Activated naive CD4-positive, alpha-beta T cell treated with anti-CD3 and anti-CD28 coated beads, Interleukin-2, amount 50 U/mL, for 72 hours (primary cell): ENCODE measurements at regions not wholly inside any gene's neighbourhood (a gene's known extent, or its start where the extent isn't known, plus 50 kb on each side); places are given as distances from the start of the nearest gene placed in this dataset.
"Not testable (repeated sequence)": the region's sequence is repeated elsewhere in the genome, so short reads cannot be mapped to it uniquely, and the experiment has no call there.

ENCODE experiments used
- ATAC-seq, 2 donors: fragments of 150-1000 bp; cut with Tn5 transposase; 2 replicates each; pipeline ENCODE4 v1.10.0; 2021; ENCODE audit warnings: mild to moderate bottlenecking in 2 of 2, moderate library complexity in 2 of 2
- DNase-seq, 2 donors: peaks; one replicate each; pipeline ENCODE4 v3.0.0; 2021 to 2022; ENCODE audit warnings: low spot score in 2 of 2
- H3K27ac Mint-ChIP-seq, 2 donors: one replicate each; pipeline ENCODE4 v1.8.0; 2022; ENCODE audit warnings: mild to moderate bottlenecking in 2 of 2, mixed read lengths in 2 of 2
- H3K36me3 Mint-ChIP-seq, 2 donors: one replicate each; pipeline ENCODE4 v1.8.0; 2022; ENCODE audit warnings: mixed read lengths in 2 of 2
- H3K9me3 Mint-ChIP-seq, 2 donors: one replicate each; pipeline ENCODE4 v1.8.0; 2022; ENCODE audit warnings: mixed read lengths in 2 of 2

- DNase-seq (no peak), ATAC-seq (no peak)
- H3K9me3 Mint-ChIP-seq: no peaks in the 10 kb centered on the region
- no peak overlapping the region for H3K27ac Mint-ChIP-seq
- peaks cover 5 to 9% of the 10 kb centered on the region in 2 donors for H3K36me3 Mint-ChIP-seq
Measured at GRCh38 chr6:34646714-34647113, 49.9 kb downstream of the ILRUN start.

DNA sequence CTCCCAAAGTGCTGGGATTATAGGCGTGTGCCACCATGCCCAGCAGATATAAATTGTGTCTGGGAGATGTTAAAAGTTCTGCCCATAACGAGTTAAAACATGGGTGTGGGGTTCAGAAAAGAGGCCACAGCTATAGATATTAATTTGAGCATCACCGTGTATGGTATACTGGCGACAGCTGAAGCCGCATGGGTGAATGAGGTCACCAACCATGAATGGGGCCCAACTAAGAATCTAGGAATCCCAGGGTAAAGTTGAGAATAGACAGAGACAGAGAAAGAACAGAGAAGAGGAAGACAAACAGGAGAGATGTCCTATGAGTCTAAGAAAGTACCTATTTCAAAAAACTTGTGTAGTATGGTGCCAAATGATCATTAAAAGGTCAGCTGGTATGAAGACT, 50.9 kb downstream of the ILRUN start:
- ATAC-seq (no peak), DNase-seq (no peak)
- Mint-ChIP-seq H3K36me3 (peaks cover 5 to 9% of the 10 kb centered on the region in 2 donors), H3K27ac (peak overlapping the region in 1 of 2 donors; percentile 10), H3K9me3 (no peaks in the 10 kb centered on the region)

DNA sequence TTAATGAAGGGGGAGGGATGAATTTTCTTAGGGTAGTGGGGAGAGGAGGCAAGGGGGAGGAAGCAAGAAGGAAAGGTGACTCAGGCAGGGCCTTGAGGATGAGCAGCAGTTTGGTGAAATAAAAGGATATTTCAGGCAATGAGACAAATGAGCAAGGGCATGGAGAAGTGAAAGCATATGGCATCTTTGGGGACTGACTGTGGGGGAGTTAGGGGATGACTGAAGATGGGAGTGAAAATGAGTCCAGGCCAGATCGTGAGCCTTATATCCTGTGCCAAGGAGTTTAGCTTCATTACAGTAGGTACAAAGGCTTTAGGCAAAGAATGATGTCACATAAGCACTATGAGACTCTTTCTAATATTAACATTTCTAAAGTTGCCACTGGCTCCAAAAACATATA, 51.9 kb downstream of the ILRUN start:
- ATAC-seq: no peak
- DNase-seq: no peak

DNA sequence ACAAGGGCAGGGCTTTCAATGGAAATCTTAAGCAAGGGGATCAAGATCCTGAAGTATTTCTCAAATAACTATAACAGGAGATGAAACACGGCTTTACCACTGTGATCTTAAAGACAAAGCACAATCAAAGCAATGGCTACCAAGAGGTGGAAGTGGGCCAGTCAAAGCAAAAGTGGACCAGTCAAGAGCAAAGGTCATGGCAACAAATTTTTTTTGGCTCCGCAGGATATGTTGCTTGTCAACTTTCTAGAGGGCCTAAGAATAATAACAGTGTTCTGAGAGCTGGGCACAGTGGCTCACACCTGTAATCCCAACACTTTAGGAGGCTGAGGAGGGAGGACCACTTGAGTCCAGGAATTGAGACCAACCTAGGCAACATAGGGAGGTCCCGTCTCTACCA, 54.1 kb downstream of the ILRUN start:
- H3K9me3 Mint-ChIP-seq: no peaks in the 10 kb centered on the region
- no peak for ATAC-seq
- no peak for DNase-seq
- H3K36me3 Mint-ChIP-seq: peaks cover 5 to 9% of the 10 kb centered on the region in 2 donors
- H3K27ac Mint-ChIP-seq: peak overlapping the region; percentile 27 to 59

More for the DNA sequence above, 51.9 kb downstream of the ILRUN start:
- Mint-ChIP-seq H3K27ac (peak overlapping the region in 1 of 2 donors; percentile 16), H3K9me3 (no peaks in the 10 kb centered on the region), H3K36me3 (peaks cover 5 to 9% of the 10 kb centered on the region in 2 donors)

GRCh38 chr6:34640074-34640849, 56.3 kb downstream of the ILRUN start:
- H3K27ac Mint-ChIP-seq, ATAC-seq, DNase-seq, H3K36me3 Mint-ChIP-seq, H3K9me3 Mint-ChIP-seq: not testable (repeated sequence)

DNA sequence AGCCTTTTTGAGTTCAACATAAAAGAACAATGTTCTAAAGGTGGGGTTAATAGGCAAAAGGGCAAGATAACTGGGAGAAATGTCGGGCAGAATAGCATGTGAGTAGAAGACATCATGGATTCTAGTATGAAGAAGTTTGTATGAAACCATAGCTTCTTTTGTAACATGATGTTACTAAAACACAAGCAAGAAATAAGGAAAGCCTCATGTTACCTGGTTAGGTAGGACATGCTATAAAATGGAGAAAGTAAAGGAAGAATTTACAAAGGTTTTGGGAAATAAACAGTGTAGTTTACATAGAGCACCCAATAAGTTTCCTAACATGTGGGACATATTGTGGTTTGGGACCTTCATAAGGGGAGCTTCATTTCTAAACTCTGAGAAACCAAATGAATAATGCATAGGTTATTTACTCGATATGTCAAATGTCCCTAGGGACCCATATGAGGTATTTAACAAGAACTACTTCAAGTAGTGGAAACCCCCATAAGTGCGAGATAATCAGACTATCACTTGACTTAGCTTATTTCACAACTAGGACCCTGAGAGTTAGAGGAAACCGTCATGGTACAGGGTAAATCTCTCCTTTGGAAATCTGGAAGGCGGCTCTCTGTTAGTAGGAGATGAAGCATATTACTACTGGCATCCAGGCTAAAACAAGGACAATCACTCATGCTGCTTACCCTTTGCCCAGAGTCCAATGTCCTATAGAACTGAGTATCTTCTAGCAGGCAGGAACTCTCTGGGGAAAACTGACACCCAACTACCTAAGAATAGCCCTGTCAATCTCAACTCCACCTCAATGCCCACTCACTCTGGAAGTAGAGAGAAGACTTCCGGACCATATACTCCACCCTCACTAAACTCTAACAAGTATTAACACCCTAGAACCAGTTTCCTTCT, 57.5 kb downstream of the ILRUN start:
- peak in 1 of 2 donors; percentile 37 for ATAC-seq
- H3K27ac Mint-ChIP-seq: no peak overlapping the region

GRCh38 chr6:34633785-34634184, 62.8 kb downstream of the ILRUN start:
- H3K36me3 Mint-ChIP-seq: no peaks in the 10 kb centered on the region
- no peak overlapping the region for H3K27ac Mint-ChIP-seq
- no peaks in the 10 kb centered on the region for H3K9me3 Mint-ChIP-seq
- ATAC-seq: no peak
- no peak for DNase-seq

More for the DNA sequence above, 57.5 kb downstream of the ILRUN start:
- DNase-seq: no peak
- H3K36me3 Mint-ChIP-seq: no peaks in the 10 kb centered on the region
- no peaks in the 10 kb centered on the region for H3K9me3 Mint-ChIP-seq

- ATAC-seq (no peak), DNase-seq (no peak)
- no peaks in the 10 kb centered on the region for H3K9me3 Mint-ChIP-seq
- H3K36me3 Mint-ChIP-seq: no peaks in the 10 kb centered on the region
- H3K27ac Mint-ChIP-seq: peak overlapping the region in 1 of 2 donors; percentile 9
Measured at GRCh38 chr6:34633256-34633655, 63.3 kb downstream of the ILRUN start.

DNA sequence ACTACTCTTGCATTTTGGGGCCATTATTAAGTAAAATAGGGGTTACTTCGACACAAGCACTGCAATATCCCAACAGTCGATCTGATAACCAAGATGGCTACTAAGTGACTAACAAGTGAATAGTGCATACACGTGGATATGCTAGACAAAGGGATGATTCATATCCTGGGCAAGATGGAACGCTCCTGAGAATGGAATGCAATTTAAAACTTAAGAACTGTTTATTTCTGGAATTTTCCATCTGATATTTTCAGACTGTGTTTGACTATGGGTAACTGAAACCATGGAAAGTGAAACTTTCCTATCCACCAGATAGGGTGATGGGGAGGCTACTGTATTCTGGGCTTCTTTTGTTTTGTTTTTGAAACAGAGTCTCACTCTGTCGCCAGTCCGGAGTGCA, 66.5 kb downstream of the ILRUN start:
- ATAC-seq: peak; percentile 41 to 44
- Mint-ChIP-seq H3K9me3 (no peaks in the 10 kb centered on the region), H3K36me3 (no peaks in the 10 kb centered on the region), H3K27ac (peak overlapping the region in 1 of 2 donors; percentile 9)
- no peak for DNase-seq

GRCh38 chr6:34627296-34627695, 69.3 kb downstream of the ILRUN start:
- no peaks in the 10 kb centered on the region for H3K36me3 Mint-ChIP-seq
- H3K27ac Mint-ChIP-seq: no peak overlapping the region
- no peak for ATAC-seq
- H3K9me3 Mint-ChIP-seq: no peaks in the 10 kb centered on the region
- no peak for DNase-seq

DNA sequence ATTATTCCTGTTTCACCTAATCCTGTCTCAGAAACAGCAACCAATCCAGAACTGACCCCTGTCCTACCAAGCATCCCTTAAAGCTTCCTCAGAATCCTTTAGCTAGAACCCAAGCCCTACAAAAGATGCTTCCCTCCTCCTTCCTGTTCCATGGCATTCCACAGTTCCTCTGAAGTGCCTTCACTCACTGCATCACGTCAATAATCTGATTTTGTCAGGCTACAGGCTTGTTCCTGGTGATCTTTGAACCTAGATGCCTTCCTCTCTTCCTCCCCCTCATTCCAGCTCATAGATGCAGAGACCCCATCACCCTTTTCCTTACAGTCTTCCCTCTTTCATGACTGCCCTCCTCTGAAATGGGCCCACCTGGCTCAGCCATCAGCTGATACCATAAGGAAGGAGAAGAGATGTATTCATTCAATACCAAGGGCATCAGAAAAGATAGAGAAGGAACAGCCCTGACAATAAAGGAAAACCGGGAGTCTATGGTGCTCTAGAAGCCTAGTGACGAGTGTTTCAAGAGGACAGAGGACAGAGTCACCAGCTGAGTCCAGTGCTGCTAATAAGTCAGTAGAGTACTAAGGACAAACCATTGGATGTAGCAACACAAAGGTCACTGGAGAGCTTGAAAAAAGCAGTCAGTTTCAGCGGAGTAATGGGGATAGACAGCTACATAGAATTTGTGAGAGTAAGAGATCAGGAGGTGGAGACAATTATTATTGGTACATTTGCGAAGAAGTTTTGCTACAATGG, 62.5 kb upstream of the SPDEF start:
- Mint-ChIP-seq H3K27ac (peak overlapping the region in 1 of 2 donors; percentile 1), H3K9me3 (no peaks in the 10 kb centered on the region), H3K36me3 (no peaks in the 10 kb centered on the region)
- DNase-seq (no peak), ATAC-seq (no peak)

- ATAC-seq: no peak
- Mint-ChIP-seq H3K9me3 (no peaks in the 10 kb centered on the region), H3K36me3 (no peaks in the 10 kb centered on the region), H3K27ac (no peak overlapping the region)
- DNase-seq: no peak
Measured at GRCh38 chr6:34617231-34617630, 61.1 kb upstream of the SPDEF start.

- ATAC-seq (no peak), DNase-seq (no peak)
- no peaks in the 10 kb centered on the region for H3K36me3 Mint-ChIP-seq
- H3K9me3 Mint-ChIP-seq: no peaks in the 10 kb centered on the region
- no peak overlapping the region for H3K27ac Mint-ChIP-seq
Measured at GRCh38 chr6:34616227-34616585, 60.1 kb upstream of the SPDEF start.

GRCh38 chr6:34615574-34616226, 59.6 kb upstream of the SPDEF start:
- H3K36me3 Mint-ChIP-seq: no peaks in the 10 kb centered on the region
- H3K27ac Mint-ChIP-seq: no peak overlapping the region
- DNase-seq (no peak), ATAC-seq (peak in 1 of 2 donors; percentile 26)
- no peaks in the 10 kb centered on the region for H3K9me3 Mint-ChIP-seq

DNA sequence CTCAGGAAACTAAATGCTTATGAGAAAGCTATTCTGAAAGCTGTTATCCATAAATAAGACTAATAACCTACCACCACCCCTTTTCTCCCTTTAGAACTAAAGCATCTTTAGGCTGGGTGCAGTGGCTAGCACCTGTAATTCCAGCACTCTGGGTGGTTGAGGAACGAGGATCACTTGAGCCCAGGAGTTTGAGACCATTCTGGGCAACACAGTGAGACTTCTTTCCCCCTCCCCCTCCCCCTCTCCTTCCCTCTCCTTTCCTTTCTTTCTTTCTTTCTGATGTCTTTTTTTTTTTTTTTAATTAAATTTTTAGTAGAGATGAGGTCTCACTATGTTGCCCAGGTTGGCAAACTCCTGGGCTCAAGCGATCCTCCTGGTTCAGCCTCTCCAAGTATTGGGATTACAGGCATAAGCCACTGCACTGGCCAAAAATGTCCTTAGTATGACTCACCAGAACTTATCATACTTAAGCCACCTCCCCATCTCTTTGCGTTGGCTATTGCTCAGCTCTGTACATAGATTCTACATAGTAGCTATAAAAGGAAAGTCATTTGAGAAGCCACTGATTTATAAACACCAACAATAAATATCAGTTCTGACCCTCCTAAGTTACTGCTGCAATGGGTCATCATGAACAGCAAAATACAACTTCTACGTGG, 54.8 kb upstream of the SPDEF start:
- no peak for ATAC-seq
- no peak for DNase-seq
- no peaks in the 10 kb centered on the region for H3K36me3 Mint-ChIP-seq
- no peaks in the 10 kb centered on the region for H3K9me3 Mint-ChIP-seq
- no peak overlapping the region for H3K27ac Mint-ChIP-seq
